ENCODE measurements at regions not wholly inside any gene's neighbourhood (a gene's known extent, or its start where the extent isn't known, plus 50 kb on each side); places are given as distances from the start of the nearest gene placed in this dataset.

DNA sequence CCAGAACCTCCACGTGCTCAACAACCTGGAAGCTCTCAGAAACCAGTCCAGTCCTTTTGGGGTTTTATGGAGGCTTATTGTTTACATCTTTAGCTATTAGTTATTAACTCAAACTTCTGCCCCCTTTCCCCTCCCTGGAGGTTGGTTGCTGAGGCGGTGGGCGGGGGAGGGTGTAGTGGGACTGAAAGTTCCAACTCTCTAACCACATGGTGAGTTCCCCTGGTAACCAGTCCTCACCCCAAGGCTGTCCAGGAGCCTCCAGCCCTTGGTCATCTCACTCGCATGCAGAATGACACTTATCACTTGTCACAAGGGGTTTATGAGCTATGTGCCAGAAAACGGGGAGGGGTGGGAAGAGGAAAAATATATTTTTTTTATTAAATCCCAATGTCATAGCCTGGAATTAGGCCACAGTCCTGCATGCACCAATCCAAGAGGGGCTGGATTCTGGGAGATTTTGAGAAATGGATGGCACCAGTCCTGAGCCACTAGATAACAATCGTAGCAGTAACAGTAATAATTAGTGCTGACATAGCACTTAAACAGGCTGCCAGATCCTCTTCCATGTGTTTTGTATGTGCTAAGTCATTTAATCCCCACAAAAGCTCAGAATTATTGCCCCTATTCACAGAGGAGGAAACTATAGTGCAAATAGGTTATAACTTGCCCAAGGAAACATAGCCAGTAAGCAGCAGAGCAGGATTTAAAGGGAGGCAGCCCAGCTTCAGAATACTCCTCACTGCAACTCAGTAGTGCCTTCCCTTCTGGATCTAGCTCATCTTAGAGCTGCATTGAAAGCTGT, 85.7 kb downstream of the CRYGS start:
- TF ChIP-seq POLR2AphosphoS5 (IDR thresholded peaks at IDR 0.05) (no peak), CTCF (IDR thresholded peaks at IDR 0.05) (no peak), POLR2A (IDR thresholded peaks at IDR 0.05) (no peak)
